Panc1 (cell line): ENCODE measurements at regions not wholly inside any gene's neighbourhood (a gene's known extent, or its start where the extent isn't known, plus 50 kb on each side); places are given as distances from the start of the nearest gene placed in this dataset.

Source experiments
- POLR2AphosphoS5 ChIP-seq: IDR thresholded peaks from 2 replicates; pipeline ENCODE4 v1.6.1; 2012; ENCODE audit warnings: mild to moderate bottlenecking, low read depth, low read length, moderate library complexity
- TCF7L2 ChIP-seq: IDR thresholded peaks from 2 replicates; pipeline ENCODE4 v1.6.1; 2011; ENCODE audit warnings: mild to moderate bottlenecking, low read depth, low read length, inconsistent platforms
- TF ChIP-seq, protein P1 (sequence below): fragments of 450-650 bp; IDR thresholded peaks from 2 replicates; pipeline ENCODE4 v1.5.1; 2017; ENCODE audit warnings: mild to moderate bottlenecking

DNA sequence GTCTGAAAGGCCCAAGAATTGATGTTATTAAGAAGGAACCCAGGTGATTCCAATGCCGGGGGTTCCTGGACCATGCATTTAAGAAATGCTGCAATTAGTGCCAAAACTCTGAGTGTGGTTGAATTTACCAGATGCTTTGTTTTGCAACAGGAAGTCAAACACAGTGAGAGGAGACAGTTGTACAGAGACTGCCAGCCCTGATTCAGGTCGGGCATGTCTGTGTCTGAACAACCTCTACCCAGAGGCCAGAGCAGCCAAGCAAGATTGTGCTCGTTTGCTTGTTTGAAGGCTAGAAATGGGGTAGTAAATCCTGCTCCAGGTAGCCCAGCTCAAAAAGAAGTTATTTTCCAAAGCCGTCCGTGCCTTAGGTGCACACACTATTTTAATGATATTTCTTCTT is 412.4 kb upstream of the ERCC4 start:
- TF ChIP-seq, protein P1, sequence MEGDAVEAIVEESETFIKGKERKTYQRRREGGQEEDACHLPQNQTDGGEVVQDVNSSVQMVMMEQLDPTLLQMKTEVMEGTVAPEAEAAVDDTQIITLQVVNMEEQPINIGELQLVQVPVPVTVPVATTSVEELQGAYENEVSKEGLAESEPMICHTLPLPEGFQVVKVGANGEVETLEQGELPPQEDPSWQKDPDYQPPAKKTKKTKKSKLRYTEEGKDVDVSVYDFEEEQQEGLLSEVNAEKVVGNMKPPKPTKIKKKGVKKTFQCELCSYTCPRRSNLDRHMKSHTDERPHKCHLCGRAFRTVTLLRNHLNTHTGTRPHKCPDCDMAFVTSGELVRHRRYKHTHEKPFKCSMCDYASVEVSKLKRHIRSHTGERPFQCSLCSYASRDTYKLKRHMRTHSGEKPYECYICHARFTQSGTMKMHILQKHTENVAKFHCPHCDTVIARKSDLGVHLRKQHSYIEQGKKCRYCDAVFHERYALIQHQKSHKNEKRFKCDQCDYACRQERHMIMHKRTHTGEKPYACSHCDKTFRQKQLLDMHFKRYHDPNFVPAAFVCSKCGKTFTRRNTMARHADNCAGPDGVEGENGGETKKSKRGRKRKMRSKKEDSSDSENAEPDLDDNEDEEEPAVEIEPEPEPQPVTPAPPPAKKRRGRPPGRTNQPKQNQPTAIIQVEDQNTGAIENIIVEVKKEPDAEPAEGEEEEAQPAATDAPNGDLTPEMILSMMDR = no peak
- no peak for TF ChIP-seq POLR2AphosphoS5
- TF ChIP-seq TCF7L2 = no peak
